Tibial artery (tissue), 4 donors: ENCODE measurements at regions not wholly inside any gene's neighbourhood (a gene's known extent, or its start where the extent isn't known, plus 50 kb on each side); places are given as distances from the start of the nearest gene placed in this dataset.

Experiments
- DNase-seq, 2 donors: peaks; one replicate each; pipeline ENCODE4 v3.0.0-alpha.2; 2019
- H3K27ac ChIP-seq, 2 donors: fragments of 200-600 bp; sonication (generic) in 1 of 2; 1 replicate in 1 of 2; 2 replicates in 1 of 2; pipeline ENCODE4 v1.5.1; 2018 to 2019; ENCODE audit warnings: mild to moderate bottlenecking in 1 of 2
- H3K27me3 ChIP-seq, 2 donors: fragments of 200-600 bp; sonication (generic) in 1 of 2; one replicate each; pipeline versions ENCODE4 v1.5.1 to v1.6.0; 2016 to 2019
- H3K36me3 ChIP-seq, 3 donors: fragments of 200-600 bp; sonication (generic) in 2 of 3; one replicate each; pipeline ENCODE4 v1.5.1; 2016 to 2019; ENCODE audit warnings: mild to moderate bottlenecking in 2 of 3
- H3K4me1 ChIP-seq, 4 donors: fragments of 200-600 bp; sonication (generic) in 2 of 4; 1 replicate in 3 of 4; 2 replicates in 1 of 4; pipeline ENCODE4 v1.5.1; 2016 to 2019
- H3K4me3 ChIP-seq, 2 donors: fragments of 200-600 bp; sonication (generic) in 1 of 2; 1 replicate in 1 of 2; 2 replicates in 1 of 2; pipeline ENCODE4 v1.5.1; 2018 to 2019; ENCODE audit warnings: mild to moderate bottlenecking in 2 of 2
- H3K9me3 ChIP-seq, 3 donors: fragments of 200-600 bp; sonication (generic) in 1 of 3; one replicate each; pipeline ENCODE4 v1.5.1; 2016 to 2019
- CTCF ChIP-seq, 2 experiments: fragments of 200-600 bp in 1 of 2; fragments of 450-650 bp in 1 of 2; IDR thresholded peaks; one replicate each; pipeline ENCODE4 v1.5.1; 2017 to 2019; ENCODE audit warnings: antibody characterized with exemption in 2 of 2, mild to moderate bottlenecking in 1 of 2, moderate library complexity in 1 of 2
- intact Hi-C: fragments of 100-400 bp; cut with DNase I; formaldehyde crosslinking; loops from one replicate; pipeline ENCODE4 v1.15.0; 2023; ENCODE audit warnings: low total_unique reads

- Histone ChIP-seq H3K36me3 (no peaks in the 10 kb centered on the region), H3K4me1 (no peaks in the 10 kb centered on the region), H3K9me3 (no peaks in the 10 kb centered on the region), H3K4me3 (no peak overlapping the region), H3K27ac (no peak overlapping the region), H3K27me3 (no peaks in the 10 kb centered on the region)
- intact Hi-C loops, result no loop called here
- TF ChIP-seq CTCF (IDR thresholded peaks at IDR 0.05), result no peak
- no peak for DNase-seq
Measured at GRCh38 chr4:186013419-186014186, 55.4 kb upstream of the TLR3 start.

GRCh38 chr4:186015212-186015817 lies 53.6 kb upstream of the TLR3 start:
- no peaks in the 10 kb centered on the region for H3K36me3 ChIP-seq
- H3K9me3 ChIP-seq, result no peaks in the 10 kb centered on the region
- no peak overlapping the region for H3K27ac ChIP-seq
- no peak for DNase-seq
- no peak for TF ChIP-seq CTCF (IDR thresholded peaks at IDR 0.05)
- H3K4me3 ChIP-seq, result no peak overlapping the region
- H3K27me3 ChIP-seq, result no peaks in the 10 kb centered on the region
- intact Hi-C loops, result loop anchor here (5.0 kb wide), 1 partner anchor 233 kb away; no protein-coding TSS in a partner anchor
- no peaks in the 10 kb centered on the region for H3K4me1 ChIP-seq

GRCh38 chr4:186016796-186017195 lies 52.2 kb upstream of the TLR3 start:
- Histone ChIP-seq H3K27me3 (no peaks in the 10 kb centered on the region), H3K4me3 (no peak overlapping the region), H3K4me1 (peaks cover 0 to 13% (median 3%) of the 10 kb centered on the region in 4 donors), H3K36me3 (no peaks in the 10 kb centered on the region), H3K27ac (no peak overlapping the region), H3K9me3 (no peaks in the 10 kb centered on the region)
- no peak for DNase-seq
- intact Hi-C loops, result loop anchor here (5.0 kb wide), 1 partner anchor 234 kb away; no protein-coding TSS in a partner anchor
- TF ChIP-seq CTCF (IDR thresholded peaks at IDR 0.05), result no peak

GRCh38 chr4:186017801-186018200 lies 51.2 kb upstream of the TLR3 start:
- intact Hi-C loops, result loop anchor here (5.0 kb wide), 1 partner anchor 236 kb away; no protein-coding TSS in a partner anchor

GRCh38 chr4:186018261-186018660 lies 50.7 kb upstream of the TLR3 start:
- Histone ChIP-seq H3K36me3 (no peaks in the 10 kb centered on the region), H3K4me3 (no peak overlapping the region), H3K4me1 (peaks cover 0 to 14% (median 3%) of the 10 kb centered on the region in 4 donors), H3K27ac (no peak overlapping the region), H3K9me3 (no peaks in the 10 kb centered on the region), H3K27me3 (no peaks in the 10 kb centered on the region)
- TF ChIP-seq CTCF (IDR thresholded peaks at IDR 0.05), result no peak
- intact Hi-C loops, result loop anchor here (5.0 kb wide), 1 partner anchor 236 kb away; no protein-coding TSS in a partner anchor
- no peak for DNase-seq

More at GRCh38 chr4:186017801-186018200, 51.2 kb upstream of the TLR3 start:
- H3K36me3 ChIP-seq, result no peaks in the 10 kb centered on the region
- no peak overlapping the region for H3K27ac ChIP-seq
- no peak for DNase-seq
- no peak for TF ChIP-seq CTCF (IDR thresholded peaks at IDR 0.05)
- no peaks in the 10 kb centered on the region for H3K27me3 ChIP-seq
- peaks cover 0 to 14% (median 3%) of the 10 kb centered on the region in 4 donors for H3K4me1 ChIP-seq
- no peak overlapping the region for H3K4me3 ChIP-seq
- no peaks in the 10 kb centered on the region for H3K9me3 ChIP-seq
